SK-N-SH treated with all-trans-retinoic acid at 6 μM for 48 hours (cell line): ENCODE measurements at regions not wholly inside any gene's neighbourhood (a gene's known extent, or its start where the extent isn't known, plus 50 kb on each side); places are given as distances from the start of the nearest gene placed in this dataset.

ENCODE experiments used
- ATAC-seq: fragments of 200-7000 bp; cut with Tn5 transposase; 3 replicates; pipeline ENCODE4 v1.9.1; 2020; ENCODE audit warnings: mild to moderate bottlenecking, moderate library complexity
- ARNTL ChIP-seq: fragments of 450-650 bp; formaldehyde crosslinking; IDR thresholded peaks from 2 replicates; pipeline ENCODE4 v1.5.0; 2020; ENCODE audit warnings: low read depth, mild to moderate bottlenecking, moderate library complexity, borderline replicate concordance
- BACH2 ChIP-seq: fragments of 250-450 bp; sonication (Bioruptor Pico); IDR thresholded peaks from 2 replicates; pipeline ENCODE4 v1.9.0; 2021; ENCODE audit warnings: mild to moderate bottlenecking, borderline replicate concordance
- CSDC2 ChIP-seq: fragments of 250-450 bp; sonication (Bioruptor Pico); IDR thresholded peaks from 2 replicates; pipeline ENCODE4 v1.5.0; 2020; ENCODE audit warnings: mild to moderate bottlenecking, moderate library complexity
- ESRRG ChIP-seq: fragments of 250-450 bp; sonication (Bioruptor Pico); IDR thresholded peaks from 2 replicates; pipeline ENCODE4 v1.6.1; 2021; ENCODE audit warnings: mild to moderate bottlenecking
- GLIS3 ChIP-seq: fragments of 250-450 bp; sonication (Bioruptor Pico); IDR thresholded peaks from 2 replicates; pipeline ENCODE4 v1.5.0; 2020; ENCODE audit warnings: mild to moderate bottlenecking, moderate library complexity
- ISL1 ChIP-seq: fragments of 250-450 bp; sonication (Bioruptor Pico); IDR thresholded peaks from 2 replicates; pipeline ENCODE4 v2.1.2; 2022; ENCODE audit warnings: mild to moderate bottlenecking, moderate library complexity
- OSR1 ChIP-seq: fragments of 250-450 bp; sonication (Bioruptor Pico); IDR thresholded peaks from 2 replicates; pipeline ENCODE4 v1.8.0; 2022; ENCODE audit warnings: moderate library complexity, mild to moderate bottlenecking, inconsistent platforms
- PPARA ChIP-seq: fragments of 250-450 bp; sonication (Bioruptor Pico); IDR thresholded peaks from 2 replicates; pipeline ENCODE4 v1.5.0; 2020; ENCODE audit warnings: mild to moderate bottlenecking, borderline replicate concordance
- TOX ChIP-seq: fragments of 250-450 bp; sonication (Bioruptor Pico); IDR thresholded peaks from 2 replicates; pipeline ENCODE4 v1.8.0; 2021; ENCODE audit warnings: mild to moderate bottlenecking, moderate library complexity, borderline replicate concordance
- ZFP3 ChIP-seq: fragments of 250-450 bp; sonication (Bioruptor Pico); IDR thresholded peaks from 2 replicates; pipeline ENCODE4 v1.5.0; 2020; ENCODE audit warnings: mild to moderate bottlenecking, moderate library complexity
- ZFP30 ChIP-seq: fragments of 450-650 bp; formaldehyde crosslinking; IDR thresholded peaks from 2 replicates; pipeline ENCODE4 v1.5.0; 2022; ENCODE audit warnings: mild to moderate bottlenecking, moderate library complexity
- ZNF70 ChIP-seq: fragments of 450-650 bp; formaldehyde crosslinking; IDR thresholded peaks from 2 replicates; pipeline ENCODE4 v1.5.0; 2020; ENCODE audit warnings: mild to moderate bottlenecking, moderate library complexity
- ZNF8 ChIP-seq: fragments of 450-650 bp; formaldehyde crosslinking; IDR thresholded peaks from 2 replicates; pipeline ENCODE4 v1.5.0; 2020; ENCODE audit warnings: mild to moderate bottlenecking, moderate library complexity
- TF ChIP-seq, protein P1 (sequence below): fragments of 250-450 bp; sonication (Bioruptor Pico); IDR thresholded peaks from 2 replicates; pipeline ENCODE4 v1.5.0; 2020; ENCODE audit warnings: mild to moderate bottlenecking, moderate library complexity
- TF ChIP-seq, protein P2 (sequence below): fragments of 250-450 bp; sonication (Bioruptor Pico); IDR thresholded peaks from 2 replicates; pipeline ENCODE4 v1.5.1; 2020; ENCODE audit warnings: low read depth, mild to moderate bottlenecking, moderate library complexity
- TF ChIP-seq, protein P3 (sequence below): fragments of 250-450 bp; sonication (Bioruptor Pico); IDR thresholded peaks from 2 replicates; pipeline ENCODE4 v1.5.1; 2021; ENCODE audit warnings: mild to moderate bottlenecking, moderate library complexity
- TF ChIP-seq, protein P4 (sequence below): fragments of 250-450 bp; sonication (Bioruptor Pico); IDR thresholded peaks from 2 replicates; pipeline ENCODE4 v1.8.0; 2020; ENCODE audit warnings: mild to moderate bottlenecking, moderate library complexity, borderline replicate concordance
- TF ChIP-seq, protein P5 (sequence below): fragments of 250-450 bp; sonication (Bioruptor Pico); IDR thresholded peaks from 2 replicates; pipeline ENCODE4 v1.8.0; 2021; ENCODE audit warnings: low read depth, mild to moderate bottlenecking, moderate library complexity, borderline replicate concordance

DNA sequence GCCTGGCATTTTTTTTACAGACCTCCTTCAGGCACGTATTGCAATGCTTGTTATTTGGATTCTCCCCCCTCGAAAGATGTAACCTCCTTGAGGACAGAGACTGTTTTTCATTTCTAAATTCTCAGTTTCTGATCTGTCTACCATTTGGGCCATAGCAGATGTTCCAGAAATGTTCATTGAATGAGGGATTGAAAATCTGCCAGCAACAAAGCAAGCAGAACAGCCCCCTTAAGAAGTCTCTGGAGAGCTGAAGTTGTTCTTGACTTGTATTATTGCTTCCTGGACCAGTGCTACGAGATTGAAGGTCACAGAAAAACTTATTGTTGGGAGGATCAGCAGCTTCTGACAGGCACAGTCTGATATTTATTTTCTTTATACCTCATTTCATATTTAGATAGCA lies 355.5 kb downstream of the EPHA4 start:
- TF ChIP-seq ZFP30 (CRISPR knock-in tag), result no peak
- no peak for TF ChIP-seq ISL1 (CRISPR knock-in tag)
- TF ChIP-seq, protein P1, sequence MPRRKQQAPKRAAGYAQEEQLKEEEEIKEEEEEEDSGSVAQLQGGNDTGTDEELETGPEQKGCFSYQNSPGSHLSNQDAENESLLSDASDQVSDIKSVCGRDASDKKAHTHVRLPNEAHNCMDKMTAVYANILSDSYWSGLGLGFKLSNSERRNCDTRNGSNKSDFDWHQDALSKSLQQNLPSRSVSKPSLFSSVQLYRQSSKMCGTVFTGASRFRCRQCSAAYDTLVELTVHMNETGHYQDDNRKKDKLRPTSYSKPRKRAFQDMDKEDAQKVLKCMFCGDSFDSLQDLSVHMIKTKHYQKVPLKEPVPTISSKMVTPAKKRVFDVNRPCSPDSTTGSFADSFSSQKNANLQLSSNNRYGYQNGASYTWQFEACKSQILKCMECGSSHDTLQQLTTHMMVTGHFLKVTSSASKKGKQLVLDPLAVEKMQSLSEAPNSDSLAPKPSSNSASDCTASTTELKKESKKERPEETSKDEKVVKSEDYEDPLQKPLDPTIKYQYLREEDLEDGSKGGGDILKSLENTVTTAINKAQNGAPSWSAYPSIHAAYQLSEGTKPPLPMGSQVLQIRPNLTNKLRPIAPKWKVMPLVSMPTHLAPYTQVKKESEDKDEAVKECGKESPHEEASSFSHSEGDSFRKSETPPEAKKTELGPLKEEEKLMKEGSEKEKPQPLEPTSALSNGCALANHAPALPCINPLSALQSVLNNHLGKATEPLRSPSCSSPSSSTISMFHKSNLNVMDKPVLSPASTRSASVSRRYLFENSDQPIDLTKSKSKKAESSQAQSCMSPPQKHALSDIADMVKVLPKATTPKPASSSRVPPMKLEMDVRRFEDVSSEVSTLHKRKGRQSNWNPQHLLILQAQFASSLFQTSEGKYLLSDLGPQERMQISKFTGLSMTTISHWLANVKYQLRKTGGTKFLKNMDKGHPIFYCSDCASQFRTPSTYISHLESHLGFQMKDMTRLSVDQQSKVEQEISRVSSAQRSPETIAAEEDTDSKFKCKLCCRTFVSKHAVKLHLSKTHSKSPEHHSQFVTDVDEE (CRISPR knock-in tag), result no peak
- no peak for TF ChIP-seq ZNF8 (CRISPR knock-in tag)
- no peak for TF ChIP-seq ARNTL (CRISPR knock-in tag)
- no peak for TF ChIP-seq PPARA (CRISPR knock-in tag)
- ATAC-seq, result no peak

DNA sequence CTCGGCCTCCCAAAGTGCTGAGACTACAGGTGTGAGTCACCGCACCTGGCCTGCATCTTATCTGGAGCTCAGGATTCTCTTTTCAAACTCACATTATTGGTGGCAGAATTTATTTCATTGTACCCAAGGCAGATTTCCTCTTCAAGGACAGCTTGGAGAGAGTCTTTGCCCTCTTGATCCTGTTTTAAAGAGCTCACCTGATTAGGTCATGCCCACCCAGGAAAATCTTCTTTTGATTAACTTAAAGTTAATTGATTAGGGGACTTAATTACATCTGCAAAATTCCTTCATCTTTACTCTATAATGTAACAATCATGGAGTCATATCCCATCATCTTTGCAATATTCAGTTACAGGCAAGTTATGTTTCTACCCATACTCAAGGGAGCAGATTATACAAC lies 346.4 kb downstream of the EPHA4 start:
- TF ChIP-seq TOX (CRISPR knock-in tag) (no peak), ZNF70 (no peak), CSDC2 (no peak), GLIS3 (CRISPR knock-in tag) (no peak), OSR1 (CRISPR knock-in tag) (no peak), ZFP3 (CRISPR knock-in tag) (no peak)
- TF ChIP-seq, protein P2, sequence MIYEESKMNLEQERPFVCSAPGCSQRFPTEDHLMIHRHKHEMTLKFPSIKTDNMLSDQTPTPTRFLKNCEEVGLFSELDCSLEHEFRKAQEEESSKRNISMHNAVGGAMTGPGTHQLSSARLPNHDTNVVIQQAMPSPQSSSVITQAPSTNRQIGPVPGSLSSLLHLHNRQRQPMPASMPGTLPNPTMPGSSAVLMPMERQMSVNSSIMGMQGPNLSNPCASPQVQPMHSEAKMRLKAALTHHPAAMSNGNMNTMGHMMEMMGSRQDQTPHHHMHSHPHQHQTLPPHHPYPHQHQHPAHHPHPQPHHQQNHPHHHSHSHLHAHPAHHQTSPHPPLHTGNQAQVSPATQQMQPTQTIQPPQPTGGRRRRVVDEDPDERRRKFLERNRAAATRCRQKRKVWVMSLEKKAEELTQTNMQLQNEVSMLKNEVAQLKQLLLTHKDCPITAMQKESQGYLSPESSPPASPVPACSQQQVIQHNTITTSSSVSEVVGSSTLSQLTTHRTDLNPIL (CRISPR knock-in tag), result no peak
- TF ChIP-seq, protein P1 (CRISPR knock-in tag), result no peak
- ATAC-seq, result no peak

DNA sequence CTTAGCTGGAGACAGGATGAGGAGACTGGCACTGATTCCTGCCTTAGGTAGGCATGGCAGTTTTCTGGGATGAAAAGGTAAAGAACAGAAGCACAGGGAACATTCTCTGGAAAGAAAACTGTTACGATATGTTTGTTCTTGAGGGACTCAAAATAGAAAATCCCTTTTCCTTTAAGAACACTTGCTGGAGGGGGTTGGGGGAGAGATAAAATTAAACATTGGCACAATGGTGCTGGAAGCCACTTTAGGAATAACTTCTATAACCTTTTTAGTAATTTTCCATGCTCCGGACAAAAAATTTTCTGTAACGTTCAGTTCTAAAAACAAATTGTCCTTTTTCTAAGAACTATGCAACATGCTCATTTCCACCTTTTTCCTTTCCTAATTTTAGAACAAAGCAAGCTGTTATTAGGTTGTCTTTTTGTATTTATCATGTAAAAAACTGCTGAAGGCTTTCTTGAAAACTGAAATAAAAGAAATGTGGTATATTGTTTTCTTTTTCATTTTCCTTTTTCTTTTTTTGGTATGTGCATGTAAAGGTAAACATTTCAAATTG lies 343.8 kb downstream of the EPHA4 start:
- ATAC-seq, result no peak
- TF ChIP-seq TOX (CRISPR knock-in tag), result no peak
- TF ChIP-seq, protein P3, sequence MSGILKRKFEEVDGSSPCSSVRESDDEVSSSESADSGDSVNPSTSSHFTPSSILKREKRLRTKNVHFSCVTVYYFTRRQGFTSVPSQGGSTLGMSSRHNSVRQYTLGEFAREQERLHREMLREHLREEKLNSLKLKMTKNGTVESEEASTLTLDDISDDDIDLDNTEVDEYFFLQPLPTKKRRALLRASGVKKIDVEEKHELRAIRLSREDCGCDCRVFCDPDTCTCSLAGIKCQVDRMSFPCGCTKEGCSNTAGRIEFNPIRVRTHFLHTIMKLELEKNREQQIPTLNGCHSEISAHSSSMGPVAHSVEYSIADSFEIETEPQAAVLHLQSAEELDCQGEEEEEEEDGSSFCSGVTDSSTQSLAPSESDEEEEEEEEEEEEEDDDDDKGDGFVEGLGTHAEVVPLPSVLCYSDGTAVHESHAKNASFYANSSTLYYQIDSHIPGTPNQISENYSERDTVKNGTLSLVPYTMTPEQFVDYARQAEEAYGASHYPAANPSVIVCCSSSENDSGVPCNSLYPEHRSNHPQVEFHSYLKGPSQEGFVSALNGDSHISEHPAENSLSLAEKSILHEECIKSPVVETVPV, result no peak
- TF ChIP-seq, protein P4, sequence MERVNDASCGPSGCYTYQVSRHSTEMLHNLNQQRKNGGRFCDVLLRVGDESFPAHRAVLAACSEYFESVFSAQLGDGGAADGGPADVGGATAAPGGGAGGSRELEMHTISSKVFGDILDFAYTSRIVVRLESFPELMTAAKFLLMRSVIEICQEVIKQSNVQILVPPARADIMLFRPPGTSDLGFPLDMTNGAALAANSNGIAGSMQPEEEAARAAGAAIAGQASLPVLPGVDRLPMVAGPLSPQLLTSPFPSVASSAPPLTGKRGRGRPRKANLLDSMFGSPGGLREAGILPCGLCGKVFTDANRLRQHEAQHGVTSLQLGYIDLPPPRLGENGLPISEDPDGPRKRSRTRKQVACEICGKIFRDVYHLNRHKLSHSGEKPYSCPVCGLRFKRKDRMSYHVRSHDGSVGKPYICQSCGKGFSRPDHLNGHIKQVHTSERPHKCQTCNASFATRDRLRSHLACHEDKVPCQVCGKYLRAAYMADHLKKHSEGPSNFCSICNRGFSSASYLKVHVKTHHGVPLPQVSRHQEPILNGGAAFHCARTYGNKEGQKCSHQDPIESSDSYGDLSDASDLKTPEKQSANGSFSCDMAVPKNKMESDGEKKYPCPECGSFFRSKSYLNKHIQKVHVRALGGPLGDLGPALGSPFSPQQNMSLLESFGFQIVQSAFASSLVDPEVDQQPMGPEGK (CRISPR knock-in tag), result no peak
- TF ChIP-seq ZFP3 (CRISPR knock-in tag), result no peak
- no peak for TF ChIP-seq ESRRG (CRISPR knock-in tag)
- TF ChIP-seq, protein P1 (CRISPR knock-in tag), result no peak
- TF ChIP-seq, protein P5, sequence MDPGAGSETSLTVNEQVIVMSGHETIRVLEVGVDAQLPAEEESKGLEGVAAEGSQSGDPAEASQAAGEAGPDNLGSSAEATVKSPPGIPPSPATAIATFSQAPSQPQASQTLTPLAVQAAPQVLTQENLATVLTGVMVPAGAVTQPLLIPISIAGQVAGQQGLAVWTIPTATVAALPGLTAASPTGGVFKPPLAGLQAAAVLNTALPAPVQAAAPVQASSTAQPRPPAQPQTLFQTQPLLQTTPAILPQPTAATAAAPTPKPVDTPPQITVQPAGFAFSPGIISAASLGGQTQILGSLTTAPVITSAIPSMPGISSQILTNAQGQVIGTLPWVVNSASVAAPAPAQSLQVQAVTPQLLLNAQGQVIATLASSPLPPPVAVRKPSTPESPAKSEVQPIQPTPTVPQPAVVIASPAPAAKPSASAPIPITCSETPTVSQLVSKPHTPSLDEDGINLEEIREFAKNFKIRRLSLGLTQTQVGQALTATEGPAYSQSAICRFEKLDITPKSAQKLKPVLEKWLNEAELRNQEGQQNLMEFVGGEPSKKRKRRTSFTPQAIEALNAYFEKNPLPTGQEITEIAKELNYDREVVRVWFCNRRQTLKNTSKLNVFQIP, result no peak
- no peak for TF ChIP-seq BACH2 (CRISPR knock-in tag)
